ENCODE measurements at regions not wholly inside any gene's neighbourhood (a gene's known extent, or its start where the extent isn't known, plus 50 kb on each side); places are given as distances from the start of the nearest gene placed in this dataset.
"Not testable (repeated sequence)": the region's sequence is repeated elsewhere in the genome, so short reads cannot be mapped to it uniquely, and the experiment has no call there.

DNA sequence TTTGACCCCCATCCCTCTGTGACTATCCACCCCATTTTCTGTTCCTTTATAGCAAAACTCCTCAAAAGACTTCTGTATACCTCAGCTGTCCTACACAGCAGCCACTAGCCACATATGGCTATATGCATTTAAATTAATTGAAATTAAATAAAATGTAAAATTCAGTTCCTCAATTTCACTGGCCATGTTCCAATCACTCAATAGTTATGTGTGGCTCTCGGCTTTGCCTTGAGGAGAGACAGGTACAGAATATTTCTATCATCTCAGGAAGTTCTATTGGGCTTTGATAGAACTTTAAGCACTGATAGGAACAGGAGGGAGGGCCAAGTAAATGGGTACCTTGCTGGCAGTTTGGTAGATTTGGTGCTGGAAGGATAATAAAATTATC is 280.3 kb upstream of the AMIGO2 start:
- DNase-seq (ENCODE audit: low spot score), result no peak
- intact Hi-C loops (cut with DNase I), result no loop called here

DNA sequence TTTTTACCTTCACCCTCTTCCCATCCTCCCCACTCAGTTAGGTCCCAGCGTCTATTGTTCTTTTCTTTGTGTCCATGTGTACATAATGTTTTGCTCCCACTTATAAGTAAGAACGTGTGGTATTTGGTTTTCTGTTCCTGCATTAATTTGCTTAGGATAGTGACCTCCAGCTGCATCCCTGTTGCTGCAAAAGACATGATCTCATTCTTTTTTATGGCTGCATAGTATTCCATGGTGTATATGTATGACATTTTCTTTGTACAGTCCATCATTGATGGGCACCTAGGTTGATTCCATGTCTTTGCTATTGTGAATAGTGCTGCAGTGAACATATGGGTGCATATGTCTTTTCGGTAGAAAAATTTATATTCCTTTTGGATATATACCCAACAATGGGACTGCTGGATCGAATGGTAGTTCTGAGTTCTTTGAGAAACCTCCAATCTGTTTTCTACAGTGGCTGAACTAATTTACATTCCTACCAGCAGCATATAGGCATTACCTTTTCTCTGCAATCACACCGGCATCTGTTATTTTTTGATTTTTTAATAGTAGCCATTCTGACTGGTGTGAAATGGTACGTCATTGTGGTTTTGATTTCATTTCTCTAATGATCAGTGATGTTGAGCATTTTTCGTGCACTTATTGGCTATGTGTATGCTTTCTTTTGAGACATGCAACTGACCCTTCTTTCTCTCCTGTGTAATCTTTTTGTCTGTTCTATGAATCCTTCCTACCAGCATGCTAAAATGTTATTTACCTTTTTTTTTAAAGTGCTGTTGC is 279.7 kb upstream of the AMIGO2 start:
- intact Hi-C loops (cut with DNase I), result no loop called here
- DNase-seq (ENCODE audit: low spot score), result no peak

- intact Hi-C loops (cut with DNase I); DNase-seq (ENCODE audit: low spot score): not testable (repeated sequence)
These were observed 277.2 kb upstream of the AMIGO2 start for GRCh38 chr12:47357006-47357405.

- intact Hi-C loops (cut with DNase I), result no loop called here
- DNase-seq (ENCODE audit: low spot score), result no peak
These were observed 276.5 kb upstream of the AMIGO2 start for GRCh38 chr12:47356129-47356700.

DNA sequence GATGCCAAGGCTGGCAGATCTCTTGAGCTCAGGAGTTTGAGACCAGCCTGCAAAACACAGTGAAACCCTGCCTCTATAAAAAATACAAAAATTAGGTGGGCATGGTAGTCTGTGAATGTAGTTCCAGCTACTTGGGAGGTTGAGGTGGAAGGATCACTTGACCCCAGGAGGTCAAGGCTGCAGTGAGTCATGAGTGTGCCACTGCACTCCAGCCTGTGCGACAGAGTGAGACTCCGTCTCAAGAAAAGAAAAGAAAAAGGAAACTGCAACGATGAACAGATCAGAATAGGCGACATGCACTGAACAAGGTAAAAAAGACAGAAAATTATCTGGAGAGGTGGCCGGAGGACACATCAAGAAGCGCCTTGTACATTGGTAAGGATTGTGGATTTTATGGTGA is 273.7 kb upstream of the AMIGO2 start:
- DNase-seq (ENCODE audit: low spot score), result no peak
- intact Hi-C loops (cut with DNase I), result no loop called here

DNA sequence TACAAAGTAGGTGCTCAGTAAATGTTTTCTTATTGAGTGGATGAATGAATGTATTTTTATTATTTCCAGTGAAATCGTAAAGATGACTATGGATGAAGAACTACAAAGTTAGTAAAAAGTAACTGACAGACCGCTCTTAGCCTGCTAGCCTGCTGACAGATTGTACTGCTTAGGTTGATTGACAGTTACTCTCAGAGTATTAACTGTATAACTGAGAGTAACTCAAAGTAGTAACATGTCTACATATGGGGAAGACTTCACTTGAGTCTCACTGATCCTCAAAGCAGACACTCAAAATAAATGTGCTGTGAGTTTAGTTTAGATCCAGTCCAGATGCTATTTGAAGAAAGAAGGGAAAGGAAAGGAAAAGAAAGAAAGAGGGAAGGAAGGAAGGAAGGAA is 272.3 kb upstream of the AMIGO2 start:
- no peak for DNase-seq (ENCODE audit: low spot score)
- intact Hi-C loops (cut with DNase I), result no loop called here

DNA sequence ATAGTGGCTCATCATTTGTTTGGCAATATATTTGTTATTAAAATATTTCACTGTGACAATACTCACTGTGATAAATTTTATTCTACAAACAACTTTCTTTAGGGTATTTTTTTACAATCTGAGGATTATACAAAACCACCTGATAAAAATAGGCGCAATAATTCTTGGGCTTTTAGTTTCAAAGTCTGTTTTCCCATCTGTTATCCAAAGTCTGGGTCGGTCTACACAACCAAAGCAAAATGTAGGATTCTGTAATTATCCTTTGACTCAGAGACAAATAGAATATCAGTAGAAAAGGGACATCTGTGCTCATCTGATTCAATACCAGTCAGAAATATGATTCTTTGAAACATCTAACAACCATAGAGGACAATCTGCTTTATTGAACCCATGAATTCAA is 271.8 kb upstream of the AMIGO2 start:
- DNase-seq (ENCODE audit: low spot score), result no peak
- intact Hi-C loops (cut with DNase I), result no loop called here

DNA sequence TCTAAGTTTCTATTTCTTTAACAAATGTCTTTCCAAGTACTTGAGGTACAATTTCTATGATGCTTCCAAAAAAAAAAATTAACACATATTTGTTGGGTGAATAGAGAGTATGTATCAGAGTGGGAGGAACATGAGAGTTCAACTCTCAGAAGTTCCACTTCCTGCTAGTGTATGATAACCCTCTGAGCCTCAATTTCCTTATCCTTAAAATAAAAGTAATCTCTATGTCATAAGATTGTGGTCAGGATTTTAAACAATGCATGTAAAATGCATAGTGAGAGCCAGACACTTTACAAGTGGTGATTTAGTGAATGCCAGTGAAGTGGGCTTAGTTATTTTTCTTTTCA is 270.3 kb upstream of the AMIGO2 start:
- intact Hi-C loops (cut with DNase I), result no loop called here

DNA sequence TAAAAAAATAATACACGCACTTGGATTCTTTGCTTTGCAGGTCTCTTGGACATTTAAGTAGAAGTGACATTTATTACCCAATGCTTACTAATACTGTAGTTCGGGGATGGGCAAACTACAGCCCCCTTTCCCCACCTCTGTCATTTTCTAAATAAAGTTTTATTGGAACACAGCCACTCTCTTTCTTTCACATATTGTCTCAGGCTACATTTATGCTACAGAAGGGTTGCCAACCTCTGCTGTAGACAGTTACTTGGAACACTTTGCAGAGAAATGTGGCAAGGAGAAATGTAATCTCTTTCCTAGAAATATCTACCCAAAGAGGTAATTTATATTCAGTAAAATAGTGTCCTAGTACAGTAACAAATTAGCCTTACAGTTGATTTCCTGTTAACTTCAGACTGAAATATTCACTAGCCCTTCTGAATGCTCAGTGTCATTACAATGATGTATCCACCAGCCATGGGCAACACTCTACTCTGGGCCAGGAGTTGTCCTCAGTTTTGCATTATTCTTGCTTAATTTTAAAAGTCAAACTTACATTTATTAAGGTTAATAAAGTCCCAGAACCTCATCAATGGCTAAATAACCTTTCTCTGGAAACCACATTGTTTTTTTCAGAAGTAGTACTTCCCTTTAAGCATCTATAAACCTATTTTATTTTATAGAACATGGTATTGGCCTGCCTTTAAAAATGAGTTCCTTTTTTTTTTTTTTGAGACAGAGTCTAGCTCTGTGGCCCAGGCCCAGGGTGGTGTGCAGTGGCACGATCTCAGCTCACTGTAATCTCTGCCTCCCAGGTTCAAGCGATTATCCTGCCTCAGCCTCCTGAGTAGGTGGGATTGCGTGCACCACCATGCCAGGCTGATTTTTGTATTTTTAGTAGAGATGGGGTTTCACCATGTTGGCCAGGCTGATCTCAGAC is 269.6 kb upstream of the AMIGO2 start:
- no peak for DNase-seq (ENCODE audit: low spot score)
- intact Hi-C loops (cut with DNase I), result no loop called here

More for the DNA sequence above, 270.3 kb upstream of the AMIGO2 start:
- no peak for DNase-seq (ENCODE audit: low spot score)

GRCh38 chr12:47348206-47348605 is 268.4 kb upstream of the AMIGO2 start:
- no peak for DNase-seq (ENCODE audit: low spot score)
- intact Hi-C loops (cut with DNase I), result no loop called here

- intact Hi-C loops (cut with DNase I), result no loop called here
- no peak for DNase-seq (ENCODE audit: low spot score)
These were observed 266.7 kb upstream of the AMIGO2 start for GRCh38 chr12:47346251-47347019.

GRCh38 chr12:47343684-47344567 is 264.2 kb upstream of the AMIGO2 start:
- no peak for DNase-seq (ENCODE audit: low spot score)
- intact Hi-C loops (cut with DNase I), result no loop called here

GRCh38 chr12:47340411-47341015 is 260.8 kb upstream of the AMIGO2 start:
- DNase-seq (ENCODE audit: low spot score), result no peak
- intact Hi-C loops (cut with DNase I), result no loop called here

GRCh38 chr12:47337581-47337980 is 257.8 kb upstream of the AMIGO2 start:
- no peak for DNase-seq (ENCODE audit: low spot score)
- intact Hi-C loops (cut with DNase I), result no loop called here

DNA sequence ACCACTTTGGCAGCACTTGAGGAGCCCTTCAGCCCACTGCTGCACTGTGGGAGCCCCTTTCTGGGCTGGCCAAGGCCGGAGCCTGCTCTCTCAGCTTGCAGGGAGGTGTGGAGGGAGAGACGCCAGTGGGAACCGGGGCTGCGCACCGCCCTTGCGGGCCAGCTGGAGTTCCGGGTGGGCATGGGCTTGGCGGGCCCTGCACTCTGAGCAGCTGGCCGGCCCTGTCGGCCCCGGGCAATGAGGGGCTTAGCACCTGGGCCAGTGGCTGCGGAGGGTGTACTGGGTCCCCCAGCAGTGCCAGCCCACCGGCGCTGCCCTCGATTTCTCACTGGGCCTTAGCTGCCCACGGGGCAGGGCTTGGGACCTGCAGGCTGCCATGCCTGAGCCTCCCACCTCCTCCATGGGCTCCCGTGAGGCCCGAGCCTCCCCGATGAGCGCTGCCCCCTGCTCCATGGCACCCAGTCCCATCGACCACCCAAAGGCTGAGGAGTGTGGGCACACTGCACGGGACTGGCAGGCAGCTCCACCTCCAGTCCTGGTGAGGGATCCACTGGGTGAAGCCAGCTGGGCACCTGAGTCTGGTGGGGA is 253.6 kb upstream of the AMIGO2 start:
- DNase-seq (ENCODE audit: low spot score); intact Hi-C loops (cut with DNase I): not testable (repeated sequence)

- intact Hi-C loops (cut with DNase I), result no loop called here
- DNase-seq (ENCODE audit: low spot score), result no peak
These were observed 249.2 kb upstream of the AMIGO2 start for GRCh38 chr12:47328831-47329545.

GRCh38 chr12:47326190-47326589 is 246.4 kb upstream of the AMIGO2 start:
- intact Hi-C loops (cut with DNase I), result no loop called here
- no peak for DNase-seq (ENCODE audit: low spot score)

All from posterior vena cava (tissue), 2 donors.